NCI-H2107 treated with DMSO at 0.1 percent for 48 hours (cell line): ENCODE measurements at regions not wholly inside any gene's neighbourhood (a gene's known extent, or its start where the extent isn't known, plus 50 kb on each side); places are given as distances from the start of the nearest gene placed in this dataset.
"Not testable (repeated sequence)": the region's sequence is repeated elsewhere in the genome, so short reads cannot be mapped to it uniquely, and the experiment has no call there.

Source experiments
- DNase-seq: peaks from one replicate; lab custom pipeline; 2025; ENCODE audit not compliant: unreplicated experiment; lab: John Stamatoyannopoulos, UW

GRCh38 chr3:84184937-84185336 is 773.9 kb upstream of the CADM2 start:
- no peak for DNase-seq

- no peak for DNase-seq
These were observed 764.8 kb upstream of the CADM2 start for GRCh38 chr3:84194029-84194428.

- DNase-seq = no peak
These were observed 749.3 kb upstream of the CADM2 start for GRCh38 chr3:84209474-84209873.

GRCh38 chr3:84223512-84223911 is 735.3 kb upstream of the CADM2 start:
- DNase-seq = no peak

GRCh38 chr3:84224262-84224661 is 734.5 kb upstream of the CADM2 start:
- no peak for DNase-seq

GRCh38 chr3:84236261-84236660 is 722.5 kb upstream of the CADM2 start:
- no peak for DNase-seq

- DNase-seq = no peak
These were observed 713.0 kb upstream of the CADM2 start for GRCh38 chr3:84245789-84246188.

- no peak for DNase-seq
These were observed 698.2 kb upstream of the CADM2 start for GRCh38 chr3:84260596-84260995.

GRCh38 chr3:84265768-84266167 is 693.0 kb upstream of the CADM2 start:
- DNase-seq = no peak

- DNase-seq = no peak
These were observed 683.3 kb upstream of the CADM2 start for GRCh38 chr3:84275532-84275931.

GRCh38 chr3:84277562-84278224 is 681.1 kb upstream of the CADM2 start:
- DNase-seq = no peak

GRCh38 chr3:84292128-84292527 is 666.7 kb upstream of the CADM2 start:
- DNase-seq = no peak

- DNase-seq = no peak
These were observed 659.5 kb upstream of the CADM2 start for GRCh38 chr3:84299329-84299728.

- DNase-seq = no peak
These were observed 654.6 kb upstream of the CADM2 start for GRCh38 chr3:84304214-84304613.

GRCh38 chr3:84307339-84307738 is 651.5 kb upstream of the CADM2 start:
- no peak for DNase-seq

- no peak for DNase-seq
These were observed 650.4 kb upstream of the CADM2 start for GRCh38 chr3:84308379-84308778.

GRCh38 chr3:84318273-84318809 is 640.4 kb upstream of the CADM2 start:
- no peak for DNase-seq

GRCh38 chr3:84365563-84366278 is 593.1 kb upstream of the CADM2 start:
- DNase-seq = not testable (repeated sequence)
